ENCODE measurements at regions not wholly inside any gene's neighbourhood (a gene's known extent, or its start where the extent isn't known, plus 50 kb on each side); places are given as distances from the start of the nearest gene placed in this dataset.
"Not testable (repeated sequence)": the region's sequence is repeated elsewhere in the genome, so short reads cannot be mapped to it uniquely, and the experiment has no call there.

DNA sequence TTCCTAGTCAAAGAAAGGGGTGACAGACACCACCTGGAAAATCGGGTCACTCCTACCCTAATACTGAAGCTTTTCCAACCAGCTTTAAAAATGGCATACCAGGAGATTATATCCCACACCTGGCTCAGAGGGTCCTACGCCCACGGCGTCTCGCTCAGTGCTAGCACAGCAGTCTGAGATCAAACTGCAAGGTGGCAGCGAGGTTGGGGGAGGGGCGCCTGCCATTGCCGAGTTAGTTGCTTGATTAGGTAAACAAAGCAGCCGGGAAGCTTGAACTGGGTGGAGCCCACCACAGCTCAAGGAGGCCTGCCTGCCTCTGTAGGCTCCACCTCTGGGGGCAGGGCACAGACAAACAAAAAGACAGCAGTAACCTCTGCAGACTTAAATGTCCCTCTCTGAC lies 127.1 kb downstream of the NXPE2 start:
- not testable (repeated sequence) for H3K4me3 ChIP-seq (ENCODE audit: low read depth, low read length); H3K27me3 ChIP-seq (ENCODE audit: control insufficient read depth, insufficient read depth, low read length); H3K36me3 ChIP-seq (ENCODE audit: control insufficient read depth, insufficient read depth, low read length); H3K4me1 ChIP-seq (ENCODE audit: control insufficient read depth, insufficient read depth, low read length); H3K9me3 ChIP-seq (ENCODE audit: control insufficient read depth, insufficient read depth, low read length); H3K9ac ChIP-seq (ENCODE audit: low read depth, low read length); H3K27ac ChIP-seq (ENCODE audit: low read depth, low read length)

GRCh38 chr11:114811971-114812370 lies 133.6 kb downstream of the NXPE2 start:
- H3K9me3 ChIP-seq (ENCODE audit: control insufficient read depth, insufficient read depth, low read length) = no peaks in the 10 kb centered on the region
- no peaks in the 10 kb centered on the region for H3K36me3 ChIP-seq (ENCODE audit: control insufficient read depth, insufficient read depth, low read length)
- H3K4me1 ChIP-seq (ENCODE audit: control insufficient read depth, insufficient read depth, low read length) = no peaks in the 10 kb centered on the region
- H3K9ac ChIP-seq (ENCODE audit: low read depth, low read length) = no peak overlapping the region
- H3K27ac ChIP-seq (ENCODE audit: low read depth, low read length) = no peak overlapping the region
- no peaks in the 10 kb centered on the region for H3K27me3 ChIP-seq (ENCODE audit: control insufficient read depth, insufficient read depth, low read length)
- H3K4me3 ChIP-seq (ENCODE audit: low read depth, low read length) = no peak overlapping the region

GRCh38 chr11:114812733-114813132 lies 134.4 kb downstream of the NXPE2 start:
- H3K27ac ChIP-seq (ENCODE audit: low read depth, low read length) = no peak overlapping the region

DNA sequence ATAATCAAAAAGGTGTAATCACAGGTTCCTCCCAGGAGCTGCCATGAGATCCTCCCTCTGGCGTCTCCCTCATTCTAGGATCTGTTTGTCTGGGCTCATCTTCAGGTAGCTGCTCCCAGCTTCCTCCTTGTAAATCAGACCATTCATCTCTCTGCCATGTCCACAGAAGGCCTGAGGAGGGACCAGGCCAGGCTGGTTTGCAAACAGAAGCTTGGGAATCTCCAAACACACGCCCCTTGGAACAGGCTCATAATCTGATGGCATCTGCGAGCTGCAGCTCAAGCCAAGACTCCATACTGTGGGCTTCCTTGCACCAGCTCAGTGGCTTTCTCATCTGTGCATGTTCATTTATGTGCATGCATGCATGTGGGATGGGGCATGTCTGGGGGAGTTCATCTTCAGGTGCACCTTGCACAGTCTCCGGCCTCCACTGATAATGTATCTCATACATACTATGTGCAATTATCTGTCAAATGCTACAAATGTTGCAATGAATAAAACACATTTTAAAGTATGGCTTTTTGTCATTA lies 134.9 kb downstream of the NXPE2 start:
- Histone ChIP-seq H3K36me3 (ENCODE audit: control insufficient read depth, insufficient read depth, low read length) (no peaks in the 10 kb centered on the region), H3K9me3 (ENCODE audit: control insufficient read depth, insufficient read depth, low read length) (no peaks in the 10 kb centered on the region), H3K27ac (ENCODE audit: low read depth, low read length) (no peak overlapping the region), H3K27me3 (ENCODE audit: control insufficient read depth, insufficient read depth, low read length) (no peaks in the 10 kb centered on the region), H3K9ac (ENCODE audit: low read depth, low read length) (no peak overlapping the region), H3K4me3 (ENCODE audit: low read depth, low read length) (no peak overlapping the region), H3K4me1 (ENCODE audit: control insufficient read depth, insufficient read depth, low read length) (peaks cover 8% of the 10 kb centered on the region; the same call in 1 of the 2 replicates)

More at GRCh38 chr11:114812733-114813132, 134.4 kb downstream of the NXPE2 start:
- no peaks in the 10 kb centered on the region for H3K36me3 ChIP-seq (ENCODE audit: control insufficient read depth, insufficient read depth, low read length)
- H3K4me3 ChIP-seq (ENCODE audit: low read depth, low read length) = no peak overlapping the region
- peaks cover 4% of the 10 kb centered on the region; the same call in 1 of the 2 replicates for H3K4me1 ChIP-seq (ENCODE audit: control insufficient read depth, insufficient read depth, low read length)
- no peak overlapping the region for H3K9ac ChIP-seq (ENCODE audit: low read depth, low read length)
- no peaks in the 10 kb centered on the region for H3K9me3 ChIP-seq (ENCODE audit: control insufficient read depth, insufficient read depth, low read length)
- H3K27me3 ChIP-seq (ENCODE audit: control insufficient read depth, insufficient read depth, low read length) = no peaks in the 10 kb centered on the region

DNA sequence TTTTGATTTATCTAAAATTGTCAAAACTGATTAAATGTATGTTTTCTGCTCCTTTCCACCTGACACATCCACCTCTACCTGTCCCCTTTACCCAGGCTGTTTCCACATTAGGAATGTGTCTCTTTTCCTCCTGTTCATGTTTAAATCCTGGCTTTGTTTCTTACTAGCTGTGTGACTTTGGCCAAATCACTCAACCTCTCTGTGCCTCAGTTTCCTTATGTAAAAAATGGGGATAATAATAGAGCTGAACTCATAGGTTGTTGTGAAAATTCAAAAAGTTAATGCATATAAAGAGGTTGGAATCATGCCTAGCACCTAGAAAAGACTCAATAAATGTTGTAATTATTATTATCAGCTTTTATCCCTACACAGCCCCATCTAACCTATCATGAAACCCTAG lies 136.8 kb downstream of the NXPE2 start:
- Histone ChIP-seq H3K4me1 (ENCODE audit: control insufficient read depth, insufficient read depth, low read length) (peaks cover 8% of the 10 kb centered on the region; the same call in 1 of the 2 replicates), H3K9me3 (ENCODE audit: control insufficient read depth, insufficient read depth, low read length) (no peaks in the 10 kb centered on the region), H3K4me3 (ENCODE audit: low read depth, low read length) (no peak overlapping the region), H3K27ac (ENCODE audit: low read depth, low read length) (no peak overlapping the region), H3K27me3 (ENCODE audit: control insufficient read depth, insufficient read depth, low read length) (peaks cover 4% of the 10 kb centered on the region; the same call in 1 of the 2 replicates), H3K36me3 (ENCODE audit: control insufficient read depth, insufficient read depth, low read length) (no peaks in the 10 kb centered on the region), H3K9ac (ENCODE audit: low read depth, low read length) (no peak overlapping the region)

- Histone ChIP-seq H3K27ac (ENCODE audit: low read depth, low read length) (no peak overlapping the region), H3K4me3 (ENCODE audit: low read depth, low read length) (no peak overlapping the region), H3K36me3 (ENCODE audit: control insufficient read depth, insufficient read depth, low read length) (no peaks in the 10 kb centered on the region), H3K9me3 (ENCODE audit: control insufficient read depth, insufficient read depth, low read length) (no peaks in the 10 kb centered on the region), H3K27me3 (ENCODE audit: control insufficient read depth, insufficient read depth, low read length) (peaks cover 4% of the 10 kb centered on the region; the same call in 1 of the 2 replicates), H3K9ac (ENCODE audit: low read depth, low read length) (no peak overlapping the region), H3K4me1 (ENCODE audit: control insufficient read depth, insufficient read depth, low read length) (peaks cover 8% of the 10 kb centered on the region; the same call in 1 of the 2 replicates)
These were observed 137.4 kb downstream of the NXPE2 start for GRCh38 chr11:114815761-114816160.

- Histone ChIP-seq H3K4me3 (ENCODE audit: low read depth, low read length) (no peak overlapping the region), H3K9ac (ENCODE audit: low read depth, low read length) (no peak overlapping the region), H3K27ac (ENCODE audit: low read depth, low read length) (no peak overlapping the region), H3K27me3 (ENCODE audit: control insufficient read depth, insufficient read depth, low read length) (peaks cover 4% of the 10 kb centered on the region; the same call in 1 of the 2 replicates), H3K4me1 (ENCODE audit: control insufficient read depth, insufficient read depth, low read length) (peaks cover 12% of the 10 kb centered on the region), H3K9me3 (ENCODE audit: control insufficient read depth, insufficient read depth, low read length) (no peaks in the 10 kb centered on the region), H3K36me3 (ENCODE audit: control insufficient read depth, insufficient read depth, low read length) (no peaks in the 10 kb centered on the region)
These were observed 138.5 kb downstream of the NXPE2 start for GRCh38 chr11:114816791-114817190.

GRCh38 chr11:114818382-114818781 lies 140.1 kb downstream of the NXPE2 start:
- H3K27me3 ChIP-seq (ENCODE audit: control insufficient read depth, insufficient read depth, low read length) = peaks cover 4% of the 10 kb centered on the region; the same call in 1 of the 2 replicates
- H3K9ac ChIP-seq (ENCODE audit: low read depth, low read length) = no peak overlapping the region
- H3K36me3 ChIP-seq (ENCODE audit: control insufficient read depth, insufficient read depth, low read length) = no peaks in the 10 kb centered on the region
- H3K4me1 ChIP-seq (ENCODE audit: control insufficient read depth, insufficient read depth, low read length) = peaks cover 16% of the 10 kb centered on the region
- no peak overlapping the region for H3K27ac ChIP-seq (ENCODE audit: low read depth, low read length)
- H3K9me3 ChIP-seq (ENCODE audit: control insufficient read depth, insufficient read depth, low read length) = no peaks in the 10 kb centered on the region
- H3K4me3 ChIP-seq (ENCODE audit: low read depth, low read length) = no peak overlapping the region

DNA sequence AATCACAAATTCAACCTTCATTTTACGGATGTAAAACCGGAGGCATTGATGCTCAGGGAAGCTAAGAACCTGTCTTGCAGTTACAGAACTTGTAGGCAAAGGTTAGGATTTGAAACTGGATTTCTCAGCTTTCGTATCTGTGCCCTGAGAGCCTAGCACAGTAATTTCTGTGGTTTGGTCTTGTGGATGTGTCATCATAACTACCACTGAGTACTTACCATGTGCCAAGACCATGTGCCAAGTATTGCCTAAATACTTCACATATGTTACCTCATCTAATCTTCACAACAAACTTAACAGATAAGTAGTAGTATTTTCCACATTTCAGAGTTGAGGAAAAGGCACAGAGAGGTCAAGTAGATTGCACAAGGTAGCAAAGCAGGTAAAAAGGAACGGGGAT lies 140.7 kb downstream of the NXPE2 start:
- no peak overlapping the region for H3K27ac ChIP-seq (ENCODE audit: low read depth, low read length)
- H3K4me1 ChIP-seq (ENCODE audit: control insufficient read depth, insufficient read depth, low read length) = peaks cover 16% of the 10 kb centered on the region
- no peaks in the 10 kb centered on the region for H3K9me3 ChIP-seq (ENCODE audit: control insufficient read depth, insufficient read depth, low read length)
- H3K4me3 ChIP-seq (ENCODE audit: low read depth, low read length) = no peak overlapping the region
- no peaks in the 10 kb centered on the region for H3K36me3 ChIP-seq (ENCODE audit: control insufficient read depth, insufficient read depth, low read length)
- H3K27me3 ChIP-seq (ENCODE audit: control insufficient read depth, insufficient read depth, low read length) = peaks cover 4% of the 10 kb centered on the region; the same call in 1 of the 2 replicates
- no peak overlapping the region for H3K9ac ChIP-seq (ENCODE audit: low read depth, low read length)

DNA sequence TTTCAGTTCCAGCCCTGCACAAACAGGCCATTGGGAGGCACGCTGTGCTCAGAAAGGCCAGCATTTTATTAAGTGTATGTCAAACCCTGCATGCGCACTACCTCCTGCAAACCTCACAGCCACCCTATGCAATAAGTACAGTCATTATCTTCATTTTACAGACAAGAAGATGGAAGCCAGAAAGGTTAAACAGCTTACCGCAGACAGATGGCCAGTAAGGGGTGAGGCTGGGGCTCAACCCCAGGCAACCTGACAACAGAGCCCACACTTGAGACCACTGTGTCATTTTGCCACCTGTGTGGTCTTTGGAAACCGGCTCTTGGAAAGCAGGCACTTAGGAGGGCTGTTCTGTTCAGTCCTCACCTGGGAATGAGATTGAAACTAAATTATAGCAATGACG lies 142.3 kb downstream of the NXPE2 start:
- peaks cover 16% of the 10 kb centered on the region for H3K4me1 ChIP-seq (ENCODE audit: control insufficient read depth, insufficient read depth, low read length)
- no peak overlapping the region for H3K4me3 ChIP-seq (ENCODE audit: low read depth, low read length)
- no peak overlapping the region for H3K27ac ChIP-seq (ENCODE audit: low read depth, low read length)
- no peaks in the 10 kb centered on the region for H3K9me3 ChIP-seq (ENCODE audit: control insufficient read depth, insufficient read depth, low read length)
- no peak overlapping the region for H3K9ac ChIP-seq (ENCODE audit: low read depth, low read length)
- H3K27me3 ChIP-seq (ENCODE audit: control insufficient read depth, insufficient read depth, low read length) = peaks cover 4% of the 10 kb centered on the region; the same call in 1 of the 2 replicates
- H3K36me3 ChIP-seq (ENCODE audit: control insufficient read depth, insufficient read depth, low read length) = no peaks in the 10 kb centered on the region

- Histone ChIP-seq H3K4me1 (ENCODE audit: control insufficient read depth, insufficient read depth, low read length) (peaks cover 16% of the 10 kb centered on the region), H3K4me3 (ENCODE audit: low read depth, low read length) (no peak overlapping the region), H3K27ac (ENCODE audit: low read depth, low read length) (no peak overlapping the region), H3K9ac (ENCODE audit: low read depth, low read length) (no peak overlapping the region), H3K27me3 (ENCODE audit: control insufficient read depth, insufficient read depth, low read length) (peaks cover 4% of the 10 kb centered on the region; the same call in 1 of the 2 replicates), H3K36me3 (ENCODE audit: control insufficient read depth, insufficient read depth, low read length) (no peaks in the 10 kb centered on the region), H3K9me3 (ENCODE audit: control insufficient read depth, insufficient read depth, low read length) (no peaks in the 10 kb centered on the region)
These were observed 143.5 kb downstream of the NXPE2 start for GRCh38 chr11:114821621-114822412.
